Activated CD4-positive, alpha-beta T cell treated with anti-CD3 and anti-CD28 coated beads for 24 hours (primary cell): ENCODE measurements at regions not wholly inside any gene's neighbourhood (a gene's known extent, or its start where the extent isn't known, plus 50 kb on each side); places are given as distances from the start of the nearest gene placed in this dataset.

Experiments used
- DNase-seq, 2 donors: peaks; one replicate each; pipeline ENCODE4 v3.0.0-alpha.2; 2020; ENCODE audit warnings: low read depth in 2 of 2

- no peak for DNase-seq
Measured at GRCh38 chrY:7464742-7465141, 553.2 kb upstream of the AMELY start.

- no peak for DNase-seq
Measured at GRCh38 chrY:7463711-7464110, 552.2 kb upstream of the AMELY start.

GRCh38 chrY:7463196-7463595, 551.6 kb upstream of the AMELY start:
- DNase-seq: no peak

- DNase-seq: no peak
Measured at GRCh38 chrY:7462657-7463056, 551.1 kb upstream of the AMELY start.

GRCh38 chrY:7461873-7462525, 550.4 kb upstream of the AMELY start:
- no peak for DNase-seq

GRCh38 chrY:7459802-7460201, 548.2 kb upstream of the AMELY start:
- DNase-seq: no peak

GRCh38 chrY:7458301-7459078, 546.9 kb upstream of the AMELY start:
- DNase-seq: no peak

- DNase-seq: no peak
Measured at GRCh38 chrY:7457286-7458015, 545.9 kb upstream of the AMELY start.

GRCh38 chrY:7455626-7456025, 544.1 kb upstream of the AMELY start:
- DNase-seq: no peak

- no peak for DNase-seq
Measured at GRCh38 chrY:7453336-7453735, 541.8 kb upstream of the AMELY start.

- DNase-seq: no peak
Measured at GRCh38 chrY:7452246-7452645, 540.7 kb upstream of the AMELY start.

GRCh38 chrY:7449860-7450259, 538.3 kb upstream of the AMELY start:
- DNase-seq: no peak

- no peak for DNase-seq
Measured at GRCh38 chrY:7448687-7449086, 537.1 kb upstream of the AMELY start.

- DNase-seq: no peak
Measured at GRCh38 chrY:7447881-7448516, 536.4 kb upstream of the AMELY start.

- DNase-seq: no peak
Measured at GRCh38 chrY:7444141-7444540, 532.6 kb upstream of the AMELY start.

- no peak for DNase-seq
Measured at GRCh38 chrY:7440796-7441530, 529.4 kb upstream of the AMELY start.

GRCh38 chrY:7437086-7437485, 525.5 kb upstream of the AMELY start:
- DNase-seq: no peak

GRCh38 chrY:7433817-7434809, 522.6 kb upstream of the AMELY start:
- DNase-seq: no peak

GRCh38 chrY:7419165-7419564, 507.6 kb upstream of the AMELY start:
- DNase-seq: no peak

- DNase-seq: no peak
Measured at GRCh38 chrY:7417946-7418345, 506.4 kb upstream of the AMELY start.
